SIG-M5 treated with dmso at 0.1 percent for 504 hours (cell line): ENCODE measurements at regions not wholly inside any gene's neighbourhood (a gene's known extent, or its start where the extent isn't known, plus 50 kb on each side); places are given as distances from the start of the nearest gene placed in this dataset.

Experiments used
- DNase-seq: peaks from one replicate; lab custom pipeline; 2025; ENCODE audit not compliant: unreplicated experiment; lab: John Stamatoyannopoulos, UW

DNA sequence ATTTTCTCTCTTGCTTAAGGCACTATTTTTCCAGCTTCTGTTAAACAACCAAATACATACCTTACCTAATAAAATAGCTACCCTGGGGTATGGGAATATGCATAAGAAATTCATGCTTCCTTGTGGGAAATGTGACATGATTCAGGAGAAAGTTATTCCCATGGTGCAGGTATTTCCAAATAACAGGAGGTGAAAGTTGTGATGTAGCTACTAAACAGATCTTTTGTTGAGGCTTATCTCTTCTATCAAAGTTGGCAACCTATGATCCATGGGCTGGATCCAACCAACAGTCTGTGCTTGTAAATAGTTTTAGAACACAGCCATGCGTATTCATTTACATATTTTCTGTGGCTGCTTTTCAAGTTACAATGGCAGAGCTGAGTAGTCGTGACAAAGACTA is 177.8 kb upstream of the NBEA start:
- DNase-seq: no peak

DNA sequence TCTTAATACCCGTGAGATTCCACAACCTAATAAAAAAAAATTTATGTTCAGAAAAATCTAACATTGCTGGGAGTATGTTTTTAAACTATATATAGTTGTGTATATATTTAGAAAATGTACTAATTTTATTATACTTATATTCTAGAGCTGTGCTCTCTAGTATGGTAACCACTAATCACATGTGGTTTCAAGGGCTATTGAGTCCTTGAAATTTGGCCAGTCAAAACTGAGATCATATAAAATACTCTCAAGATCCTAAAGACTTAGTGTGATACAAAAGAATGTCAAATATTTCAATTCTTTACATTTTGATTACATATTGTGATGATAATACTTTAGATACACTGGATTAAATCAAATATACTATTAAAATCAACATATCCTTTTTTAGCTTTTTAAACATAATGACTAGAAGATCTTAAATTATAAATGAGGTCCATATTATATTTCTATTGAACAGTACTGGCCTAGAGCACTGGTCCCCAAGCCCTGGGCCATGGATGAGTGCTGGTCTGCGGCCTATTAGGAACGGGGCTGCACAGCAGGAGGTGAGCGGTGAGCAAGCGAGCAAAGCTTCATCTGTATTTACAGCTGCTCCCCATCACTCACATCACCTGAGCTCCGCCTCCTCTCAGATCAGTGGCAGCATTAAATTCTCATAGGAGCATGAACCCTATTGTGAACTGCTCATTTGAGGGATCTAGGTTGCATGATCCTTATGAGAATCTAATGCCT is 176.5 kb upstream of the NBEA start:
- no peak for DNase-seq

DNA sequence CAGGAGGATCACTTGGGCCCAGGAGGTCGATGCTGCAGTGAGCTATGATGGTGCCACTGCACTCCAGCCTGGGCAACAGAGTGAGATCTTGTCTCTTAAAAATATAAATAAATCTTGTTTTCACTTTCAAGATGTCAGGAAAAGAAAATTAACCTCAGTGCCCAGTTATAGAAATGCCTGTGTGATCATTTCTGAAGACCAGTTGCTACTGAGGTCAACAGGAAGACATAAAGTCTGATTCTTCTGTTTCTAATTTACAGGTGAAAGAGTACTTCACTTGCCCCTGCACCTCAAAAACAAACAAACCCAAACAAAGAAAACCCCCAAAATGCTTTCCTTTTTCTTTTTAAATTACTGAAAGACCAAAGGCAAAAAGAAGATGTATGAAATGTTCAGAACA is 174.3 kb upstream of the NBEA start:
- no peak for DNase-seq

DNA sequence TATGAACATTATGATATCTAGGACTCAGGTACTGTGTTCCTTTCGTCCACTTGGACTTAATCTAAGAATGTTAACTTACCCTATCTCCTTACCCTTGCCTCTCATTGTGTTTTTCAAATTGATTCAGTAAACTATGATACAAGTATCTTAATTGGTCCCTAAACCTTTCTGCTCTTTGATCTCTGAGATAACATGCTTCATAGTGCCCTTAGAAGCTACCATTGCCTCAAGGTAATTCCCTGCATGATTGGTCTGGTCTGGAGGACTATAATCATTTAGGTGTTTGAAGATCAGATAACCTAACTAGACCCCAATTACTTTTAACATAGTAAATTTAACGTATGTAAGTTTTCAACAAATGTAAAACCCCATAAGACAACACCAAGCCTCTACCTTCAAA is 169.9 kb upstream of the NBEA start:
- DNase-seq: no peak

DNA sequence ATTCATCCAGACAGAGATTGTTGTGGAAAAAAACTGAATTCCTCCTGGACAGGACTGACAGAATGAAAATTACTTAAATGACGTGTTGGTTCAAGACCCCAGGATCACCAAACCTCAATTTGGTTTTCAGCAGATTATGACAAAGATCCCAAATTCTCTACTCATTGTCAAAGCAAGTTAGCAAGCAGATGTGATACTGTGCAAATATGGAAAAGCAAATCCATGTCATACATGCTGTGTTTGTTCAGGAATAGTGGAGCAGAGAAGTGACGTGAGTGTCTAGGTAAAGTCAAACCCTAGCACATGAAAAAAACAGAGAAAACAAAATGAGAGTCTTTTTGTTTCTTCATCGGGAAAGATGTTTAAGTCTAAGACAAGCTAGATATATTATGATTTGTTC is 169.2 kb upstream of the NBEA start:
- DNase-seq: no peak

DNA sequence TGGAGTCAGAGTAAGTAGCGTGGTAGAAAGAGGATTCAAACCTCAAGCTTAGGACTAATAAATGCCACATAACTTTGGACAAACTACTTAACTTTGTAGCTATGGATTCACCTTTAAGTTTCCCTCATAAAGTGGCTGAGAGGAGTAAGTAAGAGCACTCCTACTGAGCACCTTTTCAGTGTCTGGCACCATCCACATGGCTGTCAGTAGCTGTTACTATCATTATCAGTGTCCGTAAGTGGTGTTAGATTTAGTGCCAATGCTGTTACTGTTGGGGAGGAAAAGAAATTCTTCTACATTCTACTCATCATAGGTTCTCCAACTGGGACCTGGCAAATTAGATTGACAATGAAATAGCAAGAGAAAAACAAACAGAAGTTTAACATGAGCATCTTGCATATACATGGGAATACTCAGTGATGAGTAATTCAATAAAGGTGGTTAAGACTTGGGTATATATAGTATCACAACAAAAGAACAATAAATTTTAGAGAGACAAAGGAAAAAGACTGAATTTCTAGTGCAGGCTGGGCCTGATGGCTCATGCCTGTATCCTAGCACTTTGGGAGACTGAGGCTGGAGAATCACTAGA is 165.6 kb upstream of the NBEA start:
- DNase-seq: no peak

DNA sequence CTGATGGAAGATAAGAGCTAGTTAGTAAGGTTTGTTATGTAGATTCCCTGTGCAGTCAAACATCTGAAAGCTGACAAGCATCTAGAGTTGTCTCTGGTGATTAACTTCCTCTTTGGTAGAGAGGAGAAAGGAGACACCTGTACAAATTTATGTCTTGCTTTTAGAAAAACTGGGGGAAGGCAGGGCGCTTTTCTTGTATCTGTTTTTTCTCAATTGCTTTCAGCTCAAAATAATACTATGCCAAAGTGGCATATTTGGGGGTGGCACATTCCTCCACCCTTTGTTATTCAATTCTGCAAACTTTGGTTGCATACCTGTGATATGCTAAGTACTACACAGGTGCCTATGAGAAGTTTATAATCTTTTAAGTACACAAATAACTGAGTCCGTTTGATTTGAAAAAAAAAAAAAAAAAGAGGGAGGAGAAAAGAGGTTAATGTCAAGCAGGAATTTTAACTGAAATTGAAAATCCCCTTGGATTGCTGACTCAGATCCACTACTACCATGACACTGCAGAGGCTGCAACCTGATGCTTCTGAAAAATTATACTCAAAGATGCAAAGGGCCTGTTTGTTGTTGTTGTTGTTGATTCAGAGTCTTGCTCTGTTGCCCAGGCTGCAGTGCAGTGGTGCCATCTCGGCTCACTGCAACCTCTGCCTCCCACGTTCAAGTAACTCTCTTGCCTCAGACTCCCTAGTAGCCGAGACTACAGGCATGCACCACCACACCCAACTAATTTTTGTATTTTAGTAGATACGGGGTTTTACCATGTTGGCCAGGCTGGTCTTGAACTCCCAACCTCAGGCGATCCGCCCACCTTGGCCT is 164.8 kb upstream of the NBEA start:
- no peak for DNase-seq

DNA sequence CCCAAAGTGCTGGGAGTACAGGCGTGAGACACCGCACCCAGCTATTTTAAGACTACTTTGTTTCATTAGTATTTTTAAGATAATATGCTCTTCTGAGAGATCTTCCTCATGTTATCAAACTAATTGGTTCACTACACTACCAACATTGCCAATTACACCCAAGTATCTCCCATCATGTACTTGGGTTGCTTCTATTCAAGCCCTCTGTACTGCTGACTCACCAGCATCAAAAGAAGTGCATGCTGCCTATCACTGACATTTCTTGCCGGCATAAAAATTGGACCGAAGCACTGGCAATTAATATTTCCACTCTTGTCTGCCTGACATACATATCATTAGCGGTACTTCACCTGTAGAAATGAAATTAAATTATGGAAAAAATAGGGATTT is 164.2 kb upstream of the NBEA start:
- DNase-seq: no peak

DNA sequence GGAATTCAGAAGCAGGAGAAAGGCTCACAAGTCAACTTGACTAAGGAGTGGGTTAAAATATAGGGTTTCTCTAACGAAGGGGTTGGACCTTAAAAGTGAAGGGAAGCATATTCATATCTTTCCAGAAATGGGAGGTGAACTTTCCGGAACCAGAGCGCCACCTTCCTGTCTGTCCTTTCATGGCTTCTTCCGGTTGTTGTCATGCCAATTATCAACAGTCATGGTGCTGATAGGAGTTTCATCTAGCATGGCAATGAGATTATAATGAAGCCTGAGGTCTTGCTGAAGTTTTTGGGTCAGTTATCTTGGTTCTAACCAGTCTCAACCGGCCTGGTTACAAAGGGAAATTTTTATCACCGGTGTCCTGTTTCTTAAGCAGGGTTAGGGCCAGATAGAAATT is 162.9 kb upstream of the NBEA start:
- DNase-seq: no peak

DNA sequence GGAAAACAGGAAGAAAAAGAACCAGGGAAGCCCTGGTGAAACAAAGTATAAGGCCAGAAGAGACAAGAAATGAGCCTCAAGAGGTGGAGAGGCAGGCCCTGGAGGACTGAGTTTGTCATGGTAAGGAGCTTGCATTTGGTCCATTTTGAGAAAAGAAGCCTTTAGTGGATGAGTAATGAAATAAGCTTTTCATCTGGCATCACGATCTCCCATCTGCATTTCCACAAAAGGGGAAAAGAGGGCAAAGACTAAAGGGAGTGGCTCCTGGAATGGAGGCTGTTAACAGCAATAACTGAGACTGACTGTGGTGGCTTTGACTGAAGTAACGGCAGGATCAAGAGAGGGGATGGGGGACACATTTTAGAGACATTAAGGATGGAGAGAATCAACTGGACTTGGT is 148.8 kb upstream of the NBEA start:
- DNase-seq: no peak

DNA sequence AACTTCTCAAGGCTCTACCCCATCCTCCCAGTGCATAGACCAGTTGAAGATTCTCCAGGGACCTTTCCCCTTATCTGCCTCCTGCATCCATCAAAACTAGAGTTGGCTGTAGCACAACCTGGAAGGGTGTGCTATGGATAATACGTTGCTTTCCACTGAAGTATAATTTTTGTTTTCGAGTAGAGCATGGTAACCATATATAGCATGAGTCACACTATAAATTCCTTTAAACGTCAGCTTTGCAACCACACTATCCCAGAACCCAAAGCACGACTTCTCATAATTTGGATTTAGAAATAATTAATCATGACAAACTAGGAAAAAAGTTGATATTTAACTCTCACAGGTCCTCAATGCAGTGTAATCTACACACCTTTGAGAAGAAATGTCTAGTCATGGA is 138.3 kb upstream of the NBEA start:
- DNase-seq: no peak

DNA sequence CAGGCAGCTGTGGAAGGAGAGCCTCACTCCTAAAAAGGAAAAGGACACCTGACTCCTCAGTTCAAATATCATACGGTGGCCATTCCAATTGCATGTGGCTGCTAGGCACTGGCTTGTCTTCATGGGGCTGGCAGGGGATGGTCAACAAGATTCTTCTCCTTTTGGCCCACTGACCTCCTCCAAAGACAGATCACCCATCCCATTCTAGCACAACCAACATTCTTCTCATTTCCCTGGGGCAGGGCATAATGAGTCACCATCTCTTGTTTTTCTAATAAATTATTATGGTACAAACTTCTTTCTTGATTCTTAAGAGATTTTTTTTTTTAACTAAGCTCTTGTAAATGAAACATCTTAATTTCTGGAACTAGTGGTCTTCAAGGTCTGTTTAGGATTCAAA is 136.7 kb upstream of the NBEA start:
- no peak for DNase-seq

DNA sequence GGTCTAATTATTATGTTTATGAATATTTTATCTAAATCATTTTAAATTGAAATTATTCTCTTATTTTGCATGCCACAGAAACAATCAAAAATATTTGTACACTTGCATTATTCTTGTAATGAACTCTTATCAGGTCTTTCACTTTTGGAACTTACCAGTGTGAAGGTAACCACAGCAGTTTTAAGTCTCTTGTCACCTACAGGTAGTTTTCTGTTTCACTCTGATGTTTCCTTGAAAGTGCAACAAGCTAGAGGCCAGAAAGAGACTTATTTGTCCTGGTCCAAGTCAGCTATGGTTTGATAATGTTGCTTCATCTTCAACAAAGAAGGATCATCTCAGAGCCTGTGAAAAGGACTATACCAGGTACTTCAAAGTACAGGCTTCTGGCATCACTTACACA is 133.4 kb upstream of the NBEA start:
- no peak for DNase-seq

DNA sequence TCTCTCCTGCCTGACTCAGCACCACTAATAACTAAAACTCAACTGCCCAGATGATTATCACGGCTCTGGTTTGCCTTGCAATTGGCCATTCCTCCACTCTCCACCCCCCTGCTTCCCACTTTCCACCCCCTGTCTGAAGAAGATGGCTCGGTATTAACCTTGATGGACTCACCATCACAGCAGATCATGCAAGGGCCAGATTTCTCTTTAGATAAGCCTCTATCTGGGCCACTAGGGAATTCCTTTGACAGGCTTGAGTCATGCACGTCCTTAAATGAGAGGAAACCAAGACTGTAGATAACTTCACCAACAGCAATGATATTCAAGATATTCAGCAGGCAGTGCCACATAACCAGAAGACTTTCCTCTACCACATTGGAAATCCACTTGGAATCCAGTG is 131.1 kb upstream of the NBEA start:
- DNase-seq: no peak

DNA sequence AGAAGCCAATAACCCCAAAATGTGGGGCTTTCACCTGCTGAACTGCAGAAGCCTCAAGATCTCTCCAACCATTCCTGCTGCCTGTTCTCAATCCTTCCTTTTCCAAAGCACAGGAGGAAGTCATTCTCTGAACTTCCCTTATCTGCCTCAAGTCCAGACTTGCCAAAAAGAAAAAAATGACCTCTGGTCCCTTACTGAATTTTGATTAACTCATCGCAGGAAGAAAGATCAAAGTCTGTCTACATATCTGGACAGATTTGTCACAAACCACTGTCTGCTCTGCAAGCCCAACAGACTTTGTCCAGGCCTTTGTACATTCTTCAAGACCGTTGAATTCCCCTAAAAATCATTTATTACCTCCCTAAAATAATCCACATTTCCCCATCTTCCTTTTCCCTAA is 126.5 kb upstream of the NBEA start:
- DNase-seq: no peak

DNA sequence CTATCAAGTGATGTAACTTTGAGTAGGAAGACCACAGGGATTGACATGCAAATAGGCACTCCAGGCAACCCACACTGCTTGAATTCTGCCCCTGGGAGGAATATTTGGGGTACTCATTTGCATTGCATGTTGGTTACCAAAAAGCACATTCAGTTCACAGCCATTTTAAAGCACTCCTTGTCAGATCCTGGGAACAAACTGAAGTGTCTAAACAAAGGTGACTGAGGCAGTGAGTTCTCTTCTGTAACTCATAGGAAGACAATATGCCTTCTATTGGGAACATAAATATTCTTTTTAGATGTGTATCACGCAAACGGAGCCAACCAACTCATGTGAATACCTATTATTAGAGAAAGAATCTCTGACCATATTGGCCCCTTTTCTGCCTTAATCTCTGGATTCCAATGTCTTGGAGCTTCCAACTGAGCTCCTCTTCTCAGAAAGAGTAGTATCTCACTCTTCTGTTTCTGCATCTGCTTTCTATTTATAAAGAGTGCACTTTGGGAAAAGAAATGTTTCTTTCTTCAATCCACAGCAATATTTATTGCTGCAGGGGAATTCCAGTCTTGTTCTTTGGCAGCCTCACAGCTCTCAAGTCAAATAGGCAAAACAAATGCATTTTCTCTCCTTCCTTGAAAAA is 125.7 kb upstream of the NBEA start:
- no peak for DNase-seq

DNA sequence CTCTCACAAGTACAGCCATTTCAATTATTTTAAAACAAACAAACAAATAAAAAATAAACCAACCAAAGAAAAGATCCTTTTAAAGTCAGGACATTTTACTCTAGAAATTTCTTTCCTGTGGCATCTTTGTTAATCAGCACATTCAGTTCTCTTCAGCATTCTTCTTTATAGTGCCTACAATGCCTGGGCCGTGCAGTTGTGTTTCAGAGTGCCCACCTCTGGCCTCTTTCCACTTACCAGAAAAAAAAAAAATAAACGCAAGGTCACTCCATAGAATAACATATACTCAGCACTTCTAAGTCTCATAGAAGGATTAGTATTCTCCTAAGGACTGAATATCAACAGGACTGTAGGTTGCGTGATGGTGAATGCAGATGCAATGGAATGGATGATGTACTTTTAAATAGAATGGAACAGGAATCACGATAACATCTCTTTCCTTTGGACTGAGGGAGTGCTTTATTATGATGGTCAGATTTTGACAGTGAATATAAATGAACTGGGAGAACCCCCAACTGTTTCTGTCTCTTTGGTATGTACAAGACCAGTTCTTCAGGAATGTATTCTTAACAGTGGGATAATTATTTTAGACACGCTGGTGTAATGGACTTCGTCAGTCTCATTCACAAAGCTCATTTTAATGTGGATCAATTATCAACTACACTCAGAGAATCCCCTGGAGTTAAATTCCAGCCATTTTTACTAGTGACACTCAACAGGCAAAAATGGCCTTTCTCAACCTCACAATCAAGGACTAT is 125.0 kb upstream of the NBEA start:
- no peak for DNase-seq

DNA sequence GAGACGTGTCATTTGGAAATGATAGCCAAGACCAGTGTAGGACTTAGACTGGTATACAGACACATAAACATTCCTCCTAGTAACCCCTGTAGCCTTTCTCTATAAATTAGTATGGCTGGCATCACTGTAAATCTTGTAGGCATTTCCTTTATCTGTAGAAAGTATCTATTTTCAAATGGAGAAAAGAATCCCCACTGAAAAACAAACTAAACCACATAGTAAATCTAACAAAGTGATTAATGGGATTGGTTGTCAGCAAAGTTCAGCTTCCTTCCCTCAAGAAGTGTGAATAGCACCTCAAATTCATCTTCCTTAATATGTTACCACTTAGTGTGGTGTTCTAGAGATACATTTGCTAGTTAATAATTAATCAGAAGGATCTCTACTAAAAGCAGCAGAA is 119.4 kb upstream of the NBEA start:
- DNase-seq: no peak

DNA sequence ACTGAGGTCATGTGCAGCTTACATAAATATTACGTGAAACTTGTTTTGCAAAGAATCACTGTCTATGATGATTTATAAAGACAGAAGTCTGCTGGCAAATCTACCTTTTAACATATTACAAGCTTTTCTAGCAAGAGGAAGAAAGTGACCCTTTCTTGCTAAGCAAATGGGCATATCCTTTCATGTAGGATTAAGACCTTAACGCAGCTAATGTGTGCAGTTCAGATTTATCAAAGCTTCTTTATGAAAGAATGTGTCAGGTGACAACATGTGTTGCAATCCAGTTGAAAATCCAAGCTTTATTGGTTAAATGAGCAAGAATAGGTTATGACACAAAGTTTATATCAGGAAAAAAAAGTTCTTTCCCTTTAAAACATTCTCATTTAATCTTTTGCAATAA is 115.6 kb upstream of the NBEA start:
- DNase-seq: no peak

DNA sequence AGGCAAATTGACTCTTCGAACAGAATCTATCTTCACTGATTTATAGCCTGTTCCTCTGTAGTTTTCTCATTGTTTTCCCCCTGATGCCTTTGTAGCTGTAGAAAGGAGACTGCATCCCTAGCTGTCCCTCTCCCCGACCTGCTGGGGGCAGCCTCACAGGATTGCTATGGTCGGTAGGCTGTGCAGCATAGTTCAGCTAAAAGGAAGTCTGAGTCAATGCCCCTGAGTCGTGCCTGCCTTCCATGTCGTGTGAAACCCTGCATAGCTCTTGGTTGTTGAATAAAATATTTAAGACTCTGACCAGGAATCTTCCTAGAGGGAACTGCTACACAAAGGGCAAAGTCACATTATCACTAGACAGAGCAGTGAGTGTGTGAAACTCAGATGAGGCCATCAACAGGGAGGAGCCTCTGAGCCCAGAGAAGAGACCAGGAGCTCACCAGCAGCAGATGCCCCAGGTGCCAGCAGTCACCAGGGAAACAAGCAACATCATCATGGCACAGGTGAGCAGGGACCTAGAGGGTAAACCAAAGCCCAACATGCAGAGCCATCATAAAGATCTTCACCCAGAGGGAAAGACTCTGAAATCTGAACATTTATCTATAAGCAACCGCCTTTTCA is 108.4 kb upstream of the NBEA start:
- no peak for DNase-seq

DNA sequence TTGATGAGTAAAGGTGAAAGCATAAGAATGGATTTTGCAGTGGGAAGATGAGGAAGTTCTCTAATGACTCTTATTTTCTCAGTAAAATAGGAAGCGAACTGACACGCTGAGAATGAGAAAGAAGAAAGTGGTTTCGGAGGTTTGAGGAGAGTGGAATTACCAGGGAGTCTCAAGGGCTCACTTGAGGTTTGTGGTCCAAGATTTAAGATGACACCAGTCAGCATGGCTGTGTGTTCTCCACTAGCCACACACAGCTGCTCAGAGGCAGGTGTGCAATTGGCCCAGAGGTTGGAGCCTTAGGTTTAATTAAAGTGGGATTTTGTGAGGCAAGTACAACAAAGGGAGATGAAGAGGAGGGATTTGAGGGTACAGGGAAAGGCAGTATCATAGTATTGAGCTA is 99.6 kb upstream of the NBEA start:
- DNase-seq: no peak
